ENCODE measurements at regions not wholly inside any gene's neighbourhood (a gene's known extent, or its start where the extent isn't known, plus 50 kb on each side); places are given as distances from the start of the nearest gene placed in this dataset.
A peak's percentile ranks its signal among the peaks of the same experiment; 100 is the strongest.

- no peak for TF ChIP-seq ZBTB4 (CRISPR knock-in tag; IDR thresholded peaks at IDR 0.05; ENCODE audit: borderline replicate concordance)
- 0 out of 2 replicates have a peak, but pooled peaks have one; percentile 22 for TF ChIP-seq CREBL2 (CRISPR knock-in tag; IDR thresholded peaks at IDR 0.05; ENCODE audit: borderline replicate concordance)
- TF ChIP-seq PHF20 (CRISPR knock-in tag; IDR thresholded peaks at IDR 0.05): no peak
- TF ChIP-seq KDM1A (CRISPR knock-in tag; IDR thresholded peaks at IDR 0.05): no peak
- TF ChIP-seq ZNF644 (CRISPR knock-in tag; IDR thresholded peaks at IDR 0.05; ENCODE audit: low read depth): 0 out of 2 replicates have a peak, but pooled peaks have one; percentile 11
- TF ChIP-seq YEATS4 (CRISPR knock-in tag; IDR thresholded peaks at IDR 0.05; ENCODE audit: borderline replicate concordance): no peak
- TF ChIP-seq JUN (CRISPR knock-in tag; IDR thresholded peaks at IDR 0.05): no peak
- no peak for TF ChIP-seq RARA (CRISPR knock-in tag; IDR thresholded peaks at IDR 0.05)
- TF ChIP-seq ZBTB39 (CRISPR knock-in tag; IDR thresholded peaks at IDR 0.05): 0 out of 2 replicates have a peak, but pooled peaks have one; percentile 17
- TF ChIP-seq TBX2 (CRISPR knock-in tag; IDR thresholded peaks at IDR 0.05; ENCODE audit: borderline replicate concordance): 0 out of 2 replicates have a peak, but pooled peaks have one; percentile 8
- no peak for TF ChIP-seq ZSCAN9 (CRISPR knock-in tag; IDR thresholded peaks at IDR 0.05; ENCODE audit: borderline replicate concordance)
- no peak for TF ChIP-seq SSRP1 (CRISPR knock-in tag; IDR thresholded peaks at IDR 0.05)
- peak; percentile 85 for TF ChIP-seq MYC (CRISPR knock-in tag; IDR thresholded peaks at IDR 0.05; ENCODE audit: borderline replicate concordance)
- no peak for TF ChIP-seq EEA1 (CRISPR knock-in tag; IDR thresholded peaks at IDR 0.05; ENCODE audit: borderline replicate concordance)
- no peak; the same call in 1 of the 2 replicates for TF ChIP-seq ZNF710 (CRISPR knock-in tag; IDR thresholded peaks at IDR 0.05; ENCODE audit: borderline replicate concordance)
- TF ChIP-seq GTF3A (CRISPR knock-in tag; conservative IDR thresholded peaks at IDR 0.05): no peak
- 0 out of 2 replicates have a peak, but pooled peaks have one; percentile 67 for TF ChIP-seq ZNF230 (CRISPR knock-in tag; IDR thresholded peaks at IDR 0.05)
- TF ChIP-seq TOE1 (CRISPR knock-in tag; IDR thresholded peaks at IDR 0.05): no peak
- TF ChIP-seq EHMT2 (IDR thresholded peaks at IDR 0.05; ENCODE audit: borderline replicate concordance, low read depth, low read length): no peak
- TF ChIP-seq SP1 (IDR thresholded peaks at IDR 0.05): no peak
- peak; percentile 36 for TF ChIP-seq SP1 (CRISPR knock-in tag; IDR thresholded peaks at IDR 0.05)
- TF ChIP-seq PAWR (CRISPR knock-in tag; IDR thresholded peaks at IDR 0.05; ENCODE audit: borderline replicate concordance): peak; percentile 80; the same call in 1 of the 2 replicates
- TF ChIP-seq HOXA9 (CRISPR knock-in tag; IDR thresholded peaks at IDR 0.05; ENCODE audit: borderline replicate concordance): no peak
- TF ChIP-seq ZNF543 (CRISPR knock-in tag; IDR thresholded peaks at IDR 0.05): 0 out of 2 replicates have a peak, but pooled peaks have one; percentile 50
- TF ChIP-seq DMAP1 (CRISPR knock-in tag; IDR thresholded peaks at IDR 0.05): no peak
These were observed 73.1 kb downstream of the OR2B2 start (continued) for GRCh38 chr6:27838945-27839625.

Data from HepG2 (cell line).